ENCODE measurements at regions not wholly inside any gene's neighbourhood (a gene's known extent, or its start where the extent isn't known, plus 50 kb on each side); places are given as distances from the start of the nearest gene placed in this dataset.
A peak's percentile ranks its signal among the peaks of the same experiment; 100 is the strongest.
"Not testable (repeated sequence)": the region's sequence is repeated elsewhere in the genome, so short reads cannot be mapped to it uniquely, and the experiment has no call there.

DNA sequence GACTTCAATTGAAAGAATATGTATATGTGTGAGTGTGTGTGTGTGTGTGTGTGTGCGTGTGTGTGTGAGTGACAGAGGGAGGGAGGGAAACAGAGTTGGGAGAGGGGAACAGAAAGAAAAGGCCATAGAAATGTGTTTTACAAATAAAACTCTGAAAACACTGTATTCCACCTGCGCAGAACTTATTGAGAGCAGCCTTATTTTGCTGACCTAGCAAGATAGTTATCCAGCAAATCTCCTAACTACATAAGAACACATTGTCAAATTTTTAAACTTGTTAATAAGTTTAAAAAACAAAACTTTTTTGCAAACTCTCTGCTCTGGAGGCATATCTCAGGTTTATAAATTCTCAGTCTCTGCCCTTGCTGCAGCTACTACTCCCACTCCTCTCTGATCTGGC lies 217.9 kb upstream of the NOCT start:
- TF ChIP-seq CTCF (IDR thresholded peaks at IDR 0.05) = no peak
- Mint-ChIP-seq H3K36me3 (ENCODE audit: low read depth) (no peaks in the 10 kb centered on the region), H3K27me3 (ENCODE audit: low read depth, poor library complexity) (peaks cover 8% of the 10 kb centered on the region), H3K27ac (no peak overlapping the region), H3K4me1 (peaks cover 60% of the 10 kb centered on the region), H3K9me3 (peaks cover 6% of the 10 kb centered on the region), H3K4me3 (no peak overlapping the region)
- no peak for DNase-seq

- peaks cover 4% of the 10 kb centered on the region for H3K36me3 Mint-ChIP-seq (ENCODE audit: low read depth)
- no peak for TF ChIP-seq CTCF (IDR thresholded peaks at IDR 0.05)
- H3K27ac Mint-ChIP-seq = peak overlapping the region; percentile 79
- no peak overlapping the region for H3K4me3 Mint-ChIP-seq
- H3K9me3 Mint-ChIP-seq = peaks cover 11% of the 10 kb centered on the region
- DNase-seq = no peak
- peaks cover 60% of the 10 kb centered on the region for H3K4me1 Mint-ChIP-seq
- H3K27me3 Mint-ChIP-seq (ENCODE audit: low read depth, poor library complexity) = peaks cover 4% of the 10 kb centered on the region
Measured at GRCh38 chr4:138796761-138797160, 218.8 kb upstream of the NOCT start.

DNA sequence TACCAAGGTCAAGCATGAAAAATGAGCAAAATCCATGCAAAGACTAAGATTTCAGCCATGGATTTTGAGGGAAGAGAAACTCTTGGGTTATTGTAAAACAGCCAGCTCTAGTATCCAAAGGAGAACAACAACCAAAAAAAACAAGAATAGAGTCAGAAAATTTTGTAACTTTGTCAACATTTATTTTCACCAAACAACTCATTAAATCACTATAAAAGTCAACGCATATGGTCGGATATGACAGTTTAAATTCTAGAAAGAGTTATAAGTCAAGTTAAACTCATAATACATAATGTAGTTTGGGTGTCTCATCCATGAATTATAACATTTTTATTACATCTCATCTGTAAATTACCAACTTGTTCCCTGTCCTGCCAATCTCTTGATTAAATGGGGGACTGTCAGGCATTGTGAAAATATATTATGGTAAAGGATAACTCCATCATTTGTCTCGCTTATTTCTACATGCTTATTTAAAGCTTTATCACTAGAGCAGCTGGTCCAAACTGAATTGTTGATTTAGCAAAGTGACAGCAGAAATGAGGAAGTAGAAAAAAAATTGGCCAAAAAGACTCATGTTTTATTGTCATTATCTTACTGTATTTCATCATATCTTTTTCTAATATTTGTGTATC lies 224.8 kb upstream of the NOCT start:
- H3K27me3 Mint-ChIP-seq (ENCODE audit: low read depth, poor library complexity) = no peaks in the 10 kb centered on the region
- DNase-seq = no peak
- H3K36me3 Mint-ChIP-seq (ENCODE audit: low read depth) = peaks cover 9% of the 10 kb centered on the region
- peaks cover 68% of the 10 kb centered on the region for H3K4me1 Mint-ChIP-seq
- peaks cover 16% of the 10 kb centered on the region for H3K9me3 Mint-ChIP-seq
- no peak for TF ChIP-seq CTCF (IDR thresholded peaks at IDR 0.05)
- H3K4me3 Mint-ChIP-seq = peak overlapping the region; percentile 17
- H3K27ac Mint-ChIP-seq = peak overlapping the region; percentile 77

- Mint-ChIP-seq H3K27ac (peak overlapping the region; percentile 37), H3K27me3 (ENCODE audit: low read depth, poor library complexity) (no peaks in the 10 kb centered on the region), H3K36me3 (ENCODE audit: low read depth) (peaks cover 11% of the 10 kb centered on the region), H3K9me3 (peaks cover 25% of the 10 kb centered on the region), H3K4me3 (no peak overlapping the region), H3K4me1 (peaks cover 79% of the 10 kb centered on the region)
- peak; percentile 38 for DNase-seq
- TF ChIP-seq CTCF (IDR thresholded peaks at IDR 0.05) = no peak
Measured at GRCh38 chr4:138789796-138790195, 225.8 kb upstream of the NOCT start.

DNA sequence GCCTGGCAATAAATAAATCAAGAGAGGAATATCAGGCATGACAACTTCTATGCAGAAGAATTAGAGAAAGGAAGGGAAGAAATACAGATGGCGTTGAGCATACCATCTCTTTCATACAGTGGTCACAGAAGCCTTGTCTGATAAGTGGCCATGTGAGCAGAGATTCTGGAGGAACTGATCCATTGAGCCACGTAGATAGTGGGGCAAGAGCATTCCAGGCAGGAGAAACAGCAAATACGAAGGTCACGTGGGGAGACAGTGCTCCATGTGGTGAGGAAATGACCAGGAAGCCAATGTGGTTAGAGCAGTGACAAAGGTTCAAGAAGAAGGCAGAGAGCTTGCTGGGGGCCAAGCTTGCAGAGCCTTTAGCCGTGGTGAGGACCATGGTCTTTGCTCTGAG lies 226.7 kb upstream of the NOCT start:
- H3K9me3 Mint-ChIP-seq = peaks cover 31% of the 10 kb centered on the region
- no peak for DNase-seq
- no peak for TF ChIP-seq CTCF (IDR thresholded peaks at IDR 0.05)
- peaks cover 16% of the 10 kb centered on the region for H3K36me3 Mint-ChIP-seq (ENCODE audit: low read depth)
- H3K27me3 Mint-ChIP-seq (ENCODE audit: low read depth, poor library complexity) = no peaks in the 10 kb centered on the region
- peak overlapping the region; percentile 77 for H3K27ac Mint-ChIP-seq
- no peak overlapping the region for H3K4me3 Mint-ChIP-seq
- H3K4me1 Mint-ChIP-seq = peaks cover 79% of the 10 kb centered on the region

DNA sequence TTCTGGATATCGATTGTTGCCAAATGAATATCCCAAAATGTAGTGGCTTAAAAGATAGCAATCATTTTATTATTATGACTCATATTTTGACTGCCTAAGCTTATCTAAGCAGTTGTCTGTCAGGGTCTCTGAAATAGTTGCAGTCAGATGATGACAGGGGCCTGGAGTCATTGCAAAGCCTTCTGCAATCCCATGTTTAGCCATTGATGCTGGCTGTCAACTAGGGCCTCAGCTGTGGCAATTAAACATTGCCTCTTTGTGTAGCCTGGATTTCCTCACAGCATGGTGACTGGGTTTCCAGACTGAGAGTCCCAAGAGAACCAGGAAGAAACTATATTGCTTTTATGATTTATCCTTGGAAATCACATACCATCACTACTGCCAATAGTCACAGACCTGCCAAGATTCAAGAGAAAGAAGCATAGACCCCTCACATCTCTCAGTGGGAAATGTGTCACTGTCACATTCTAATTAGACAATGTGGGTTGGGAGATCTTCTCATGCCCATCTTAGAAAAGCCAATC lies 227.3 kb upstream of the NOCT start:
- H3K36me3 Mint-ChIP-seq (ENCODE audit: low read depth) = peaks cover 16% of the 10 kb centered on the region
- DNase-seq = no peak
- peaks cover 79% of the 10 kb centered on the region for H3K4me1 Mint-ChIP-seq
- H3K27me3 Mint-ChIP-seq (ENCODE audit: low read depth, poor library complexity) = no peaks in the 10 kb centered on the region
- no peak for TF ChIP-seq CTCF (IDR thresholded peaks at IDR 0.05)
- H3K9me3 Mint-ChIP-seq = peaks cover 34% of the 10 kb centered on the region
- H3K27ac Mint-ChIP-seq = no peak overlapping the region
- H3K4me3 Mint-ChIP-seq = no peak overlapping the region

- Mint-ChIP-seq H3K9me3 (peaks cover 42% of the 10 kb centered on the region), H3K36me3 (ENCODE audit: low read depth) (peaks cover 22% of the 10 kb centered on the region), H3K4me1 (peaks cover 16% of the 10 kb centered on the region)
- not testable (repeated sequence) for H3K27me3 Mint-ChIP-seq (ENCODE audit: low read depth, poor library complexity); DNase-seq; H3K4me3 Mint-ChIP-seq; H3K27ac Mint-ChIP-seq
Measured at GRCh38 chr4:138779761-138780160, 235.8 kb upstream of the NOCT start.

All from nephron progenitor cell (in vitro differentiated cells).